HCT116 (cell line): ENCODE measurements at regions not wholly inside any gene's neighbourhood (a gene's known extent, or its start where the extent isn't known, plus 50 kb on each side); places are given as distances from the start of the nearest gene placed in this dataset.
"Not testable (repeated sequence)": the region's sequence is repeated elsewhere in the genome, so short reads cannot be mapped to it uniquely, and the experiment has no call there.

Experiments used
- ATAC-seq: fragments of 200-7000 bp; cut with Tn5 transposase; 2 replicates; pipeline ENCODE4 v1.9.1; 2020; ENCODE audit warnings: mild to moderate bottlenecking, moderate library complexity
- BruUV-seq: library from RNA; stranded (reverse); fragments of 400-500 nt; replicated peaks from 2 replicates; lab custom pipeline; 2021; lab: Mats Ljungman, UMichigan
- CTCF ChIA-PET: fragments of 300-600 bp; sonication (Branson Sonifier 250); formaldehyde crosslinking; loops from one replicate; lab custom pipeline; 2021; ENCODE audit warnings: antibody characterized with exemption; lab: Charles Lee
- POLR2A ChIA-PET: fragments of 300-600, 350-600 bp; sonication (Branson Sonifier 250); formaldehyde crosslinking; loops from one replicate; lab custom pipeline; 2021; ENCODE audit warnings: antibody characterized with exemption; lab: Charles Lee
- RAD21 ChIA-PET, 2 experiments: fragments of 300-600 bp; sonication (Branson Sonifier 250); formaldehyde crosslinking; loops; one replicate each; lab custom pipeline; 2023; ENCODE audit warnings: low total read pairs in 2 of 2; ENCODE audit not compliant: uncharacterized antibody in 2 of 2, unreplicated experiment in 2 of 2, low non-redundant PET in 1 of 2; lab: Charles Lee
- DNase-seq: peaks from one replicate; pipeline ENCODE4 v3.0.0-alpha.2; 2010; ENCODE audit warnings: low read depth, low spot score
- H2AFZ ChIP-seq: fragments of 200-600 bp; shearing (Covaris generic), sonication (generic); 2 replicates; pipeline ENCODE4 v1.6.1; 2017; ENCODE audit warnings: low read depth, mixed run types, mixed read lengths, antibody characterized with exemption, low read length; ENCODE audit not compliant: poor library complexity, severe bottlenecking
- H3K27ac ChIP-seq: 2 replicates; pipeline ENCODE4 v1.5.1; 2012; ENCODE audit warnings: low read depth, low read length
- H3K27me3 ChIP-seq: fragments of 200-600 bp; sonication (generic); 2 replicates; pipeline ENCODE4 v1.6.1; 2016; ENCODE audit warnings: mixed run types, low read length, mixed read lengths; ENCODE audit not compliant: insufficient read depth
- H3K36me3 ChIP-seq, 2 experiments: fragments of 200-500 bp in 1 of 2; fragments of 200-600 bp in 1 of 2; sonication (Bioruptor generic) in 1 of 2; sonication (generic) in 1 of 2; 2 replicates each; pipeline versions ENCODE4 v1.5.1 to v1.6.1; 2014 to 2016; ENCODE audit warnings: low read length in 2 of 2, inconsistent platforms in 1 of 2, mixed read lengths in 1 of 2, mixed run types in 1 of 2; ENCODE audit not compliant: insufficient read depth in 2 of 2, control insufficient read depth in 1 of 2
- H3K4me1 ChIP-seq, 2 experiments: fragments of 200-600 bp in 1 of 2; sonication (generic) in 1 of 2; 2 replicates each; pipeline versions ENCODE4 v1.5.1 to v1.6.1; 2012 to 2017; ENCODE audit warnings: low read length in 2 of 2, inconsistent platforms in 1 of 2, mild to moderate bottlenecking in 1 of 2, mixed read lengths in 1 of 2, mixed run types in 1 of 2, moderate library complexity in 1 of 2; ENCODE audit not compliant: insufficient read depth in 2 of 2, control insufficient read depth in 1 of 2
- H3K4me2 ChIP-seq: fragments of 200-600 bp; sonication (generic); 2 replicates; pipeline ENCODE4 v1.6.1; 2017; ENCODE audit warnings: mixed run types, low read length, mixed read lengths
- H3K4me3 ChIP-seq, 2 experiments: fragments of 200-600 bp in 1 of 2; sonication (generic) in 1 of 2; replicated peaks in 1 of 2; 2 replicates each; pipeline ENCODE4 v1.5.1; 2011 to 2016; ENCODE audit warnings: low read length in 2 of 2, control low read depth in 1 of 2, low read depth in 1 of 2, mild to moderate bottlenecking in 1 of 2, mixed read lengths in 1 of 2, mixed run types in 1 of 2
- H3K79me2 ChIP-seq: fragments of 200-600 bp; sonication (generic); 2 replicates; pipeline ENCODE4 v1.6.1; 2017; ENCODE audit warnings: mild to moderate bottlenecking, mixed run types, low read length, moderate library complexity, mixed read lengths; ENCODE audit not compliant: insufficient read depth
- H3K9ac ChIP-seq: fragments of 200-600 bp; sonication (generic); 2 replicates; pipeline ENCODE4 v1.6.1; 2016; ENCODE audit warnings: low read length, mixed read lengths
- H3K9me2 ChIP-seq: fragments of 200-600 bp; sonication (generic), shearing (Covaris generic); 2 replicates; pipeline ENCODE4 v1.6.1; 2017; ENCODE audit warnings: mixed run types, mild to moderate bottlenecking, moderate library complexity; ENCODE audit not compliant: insufficient read depth
- H3K9me3 ChIP-seq, 2 experiments: fragments of 200-500 bp in 1 of 2; fragments of 200-600 bp in 1 of 2; sonication (Bioruptor generic) in 1 of 2; sonication (generic) in 1 of 2; 2 replicates each; pipeline ENCODE4 v1.6.1; 2014 to 2017; ENCODE audit warnings: low read length in 2 of 2, mixed read lengths in 2 of 2, inconsistent platforms in 1 of 2, low read depth in 1 of 2, mild to moderate bottlenecking in 1 of 2, mixed run types in 1 of 2, moderate library complexity in 1 of 2; ENCODE audit not compliant: control insufficient read depth in 1 of 2, insufficient read depth in 1 of 2
- H4K20me1 ChIP-seq: fragments of 200-600 bp; sonication (generic), shearing (Covaris generic); 2 replicates; pipeline ENCODE4 v1.6.1; 2017; ENCODE audit warnings: mixed run types, mild to moderate bottlenecking, moderate library complexity; ENCODE audit not compliant: insufficient read depth
- CEBPB ChIP-seq: IDR thresholded peaks from 2 replicates; pipeline ENCODE4 v1.6.1; 2012; ENCODE audit warnings: low read depth
- ELF1 ChIP-seq: IDR thresholded peaks from 2 replicates; pipeline ENCODE4 v1.6.1; 2012; ENCODE audit warnings: low read depth, borderline replicate concordance
- EZH2 ChIP-seq: fragments of 200-600 bp; sonication (generic); IDR thresholded peaks from 2 replicates; pipeline ENCODE4 v1.6.1; 2017; ENCODE audit warnings: antibody characterized with exemption, mixed run types
- FOSL1 ChIP-seq: IDR thresholded peaks from 2 replicates; pipeline ENCODE4 v1.6.1; 2012; ENCODE audit warnings: low read depth
- intact Hi-C: fragments of 100-400 bp; cut with micrococcal nuclease; formaldehyde crosslinking; loops from 2 replicates; pipeline ENCODE4 v1.10.0; 2022
- TF ChIP-seq, protein P1 (sequence below), 3 experiments: fragments of 200-600 bp in 1 of 3; sonication (generic) in 1 of 3; IDR thresholded peaks in 2 of 3; conservative IDR thresholded peaks in 1 of 3; 2 replicates each; pipeline ENCODE4 v1.5.1; 2012 to 2017; ENCODE audit warnings: low read depth in 2 of 3, low read length in 2 of 3, antibody characterized with exemption in 1 of 3, borderline replicate concordance in 1 of 3, control low read depth in 1 of 3, mild to moderate bottlenecking in 1 of 3, mixed read lengths in 1 of 3, mixed run types in 1 of 3, moderate library complexity in 1 of 3; ENCODE audit not compliant: insufficient read depth in 1 of 3

DNA sequence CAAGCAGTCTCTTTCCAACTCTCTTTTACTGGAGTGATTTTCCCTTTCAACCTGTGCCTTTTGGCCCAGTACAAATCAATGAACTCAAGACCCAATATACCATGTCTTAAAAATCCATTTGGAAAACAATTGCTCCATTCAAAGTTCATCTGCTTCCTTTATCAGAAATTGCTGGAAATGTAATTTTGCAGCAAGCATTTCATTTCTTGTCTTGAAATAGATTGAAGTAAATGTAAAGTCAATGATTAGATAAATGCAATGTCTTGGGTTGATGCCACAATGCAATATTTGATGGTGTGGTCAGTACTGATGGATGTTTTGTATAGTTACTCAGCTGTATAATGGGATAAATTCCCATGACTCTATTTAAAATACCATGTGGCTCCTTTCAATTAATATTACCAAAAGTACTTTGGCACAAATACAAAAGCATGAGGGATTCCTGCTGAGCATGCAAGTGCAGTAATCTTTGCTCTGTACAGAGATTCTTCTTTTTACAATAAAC is 707.7 kb upstream of the NOVA1 start:
- H3K36me3 ChIP-seq: no peaks in the 10 kb centered on the region
- CTCF ChIA-PET: no interaction called here

DNA sequence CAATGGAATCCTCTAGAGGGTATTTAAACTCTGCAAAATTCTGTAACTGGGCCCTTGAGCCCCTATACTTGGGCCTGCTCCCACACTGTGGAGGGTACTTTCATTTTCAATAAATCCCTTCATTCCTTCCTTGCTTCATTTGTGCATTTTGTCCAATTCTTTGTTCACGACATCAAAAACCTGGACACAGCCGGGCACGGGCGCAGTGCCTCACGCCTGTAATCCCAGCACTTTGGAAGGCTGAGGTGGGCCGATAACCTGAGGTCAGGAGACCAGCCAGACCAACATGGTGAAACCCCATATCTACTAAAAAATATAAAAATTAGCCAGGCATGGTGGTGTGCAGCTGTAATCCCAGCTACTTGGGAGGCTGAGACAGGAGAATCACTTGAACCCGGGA is 714.9 kb upstream of the NOVA1 start:
- CTCF ChIA-PET, ATAC-seq: not testable (repeated sequence)
- peaks cover 10 to 15% of the 10 kb centered on the region in 2 experiments; a peak in 3 of 4 replicates for H3K9me3 ChIP-seq

More for the DNA sequence above, 707.7 kb upstream of the NOVA1 start:
- Histone ChIP-seq H3K79me2 (no peaks in the 10 kb centered on the region), H3K27ac (no peak overlapping the region), H4K20me1 (no peaks in the 10 kb centered on the region), H3K27me3 (no peaks in the 10 kb centered on the region), H2AFZ (no peak overlapping the region), H3K4me3 (no peak overlapping the region), H3K4me2 (no peak overlapping the region), H3K9ac (no peak overlapping the region), H3K4me1 (no peaks in the 10 kb centered on the region), H3K9me2 (no peaks in the 10 kb centered on the region), H3K9me3 (peaks cover 5 to 8% of the 10 kb centered on the region in 2 experiments)
- ChIA-PET RAD21 (no interaction called here), POLR2A (no interaction called here)
- TF ChIP-seq EZH2 (no peak), CEBPB (no peak), ELF1 (no peak), FOSL1 (no peak)
- TF ChIP-seq, protein P1, sequence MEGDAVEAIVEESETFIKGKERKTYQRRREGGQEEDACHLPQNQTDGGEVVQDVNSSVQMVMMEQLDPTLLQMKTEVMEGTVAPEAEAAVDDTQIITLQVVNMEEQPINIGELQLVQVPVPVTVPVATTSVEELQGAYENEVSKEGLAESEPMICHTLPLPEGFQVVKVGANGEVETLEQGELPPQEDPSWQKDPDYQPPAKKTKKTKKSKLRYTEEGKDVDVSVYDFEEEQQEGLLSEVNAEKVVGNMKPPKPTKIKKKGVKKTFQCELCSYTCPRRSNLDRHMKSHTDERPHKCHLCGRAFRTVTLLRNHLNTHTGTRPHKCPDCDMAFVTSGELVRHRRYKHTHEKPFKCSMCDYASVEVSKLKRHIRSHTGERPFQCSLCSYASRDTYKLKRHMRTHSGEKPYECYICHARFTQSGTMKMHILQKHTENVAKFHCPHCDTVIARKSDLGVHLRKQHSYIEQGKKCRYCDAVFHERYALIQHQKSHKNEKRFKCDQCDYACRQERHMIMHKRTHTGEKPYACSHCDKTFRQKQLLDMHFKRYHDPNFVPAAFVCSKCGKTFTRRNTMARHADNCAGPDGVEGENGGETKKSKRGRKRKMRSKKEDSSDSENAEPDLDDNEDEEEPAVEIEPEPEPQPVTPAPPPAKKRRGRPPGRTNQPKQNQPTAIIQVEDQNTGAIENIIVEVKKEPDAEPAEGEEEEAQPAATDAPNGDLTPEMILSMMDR (IDR thresholded peaks at IDR 0.05 in 2 of 3, conservative IDR thresholded peaks at IDR 0.05 in 1 of 3; ENCODE audit: borderline replicate concordance in 1 of 3, insufficient read depth in 1 of 3, low read depth in 2 of 3, low read length in 2 of 3): no peak
- intact Hi-C loops: no loop called here
- ATAC-seq: no peak
- BruUV-seq: no TSS peak
- DNase-seq: no peak

More for the DNA sequence above, 714.9 kb upstream of the NOVA1 start:
- RAD21 ChIA-PET, H2AFZ ChIP-seq, H3K36me3 ChIP-seq, H3K4me1 ChIP-seq, POLR2A ChIA-PET, H3K79me2 ChIP-seq, H4K20me1 ChIP-seq, H3K4me3 ChIP-seq, H3K9me2 ChIP-seq, H3K9ac ChIP-seq, BruUV-seq, H3K27me3 ChIP-seq, DNase-seq, intact Hi-C loops, H3K4me2 ChIP-seq, H3K27ac ChIP-seq: not testable (repeated sequence)
